GM13977 (cell line): ENCODE measurements at regions not wholly inside any gene's neighbourhood (a gene's known extent, or its start where the extent isn't known, plus 50 kb on each side); places are given as distances from the start of the nearest gene placed in this dataset.

Experiments used
- DNase-seq: peaks from one replicate; pipeline ENCODE4 v3.0.0; 2012; ENCODE audit warnings: low spot score
- in situ Hi-C: fragments of 300-500 bp; cut with MboI; formaldehyde crosslinking; loops from one replicate; pipeline ENCODE4 v1.12.0; 2022; ENCODE audit warnings: low sequenced_read_pairs, low pct_unique_long_range_greater_than_20kb, mixed read lengths, inconsistent platforms; ENCODE audit not compliant: unreplicated experiment
- TF ChIP-seq, protein P1 (sequence below): IDR thresholded peaks from 2 replicates; pipeline ENCODE4 v1.5.1; 2012; ENCODE audit warnings: mild to moderate bottlenecking, control low read depth; ENCODE audit not compliant: insufficient read depth; ENCODE audit errors: extremely low read depth, missing control alignments

DNA sequence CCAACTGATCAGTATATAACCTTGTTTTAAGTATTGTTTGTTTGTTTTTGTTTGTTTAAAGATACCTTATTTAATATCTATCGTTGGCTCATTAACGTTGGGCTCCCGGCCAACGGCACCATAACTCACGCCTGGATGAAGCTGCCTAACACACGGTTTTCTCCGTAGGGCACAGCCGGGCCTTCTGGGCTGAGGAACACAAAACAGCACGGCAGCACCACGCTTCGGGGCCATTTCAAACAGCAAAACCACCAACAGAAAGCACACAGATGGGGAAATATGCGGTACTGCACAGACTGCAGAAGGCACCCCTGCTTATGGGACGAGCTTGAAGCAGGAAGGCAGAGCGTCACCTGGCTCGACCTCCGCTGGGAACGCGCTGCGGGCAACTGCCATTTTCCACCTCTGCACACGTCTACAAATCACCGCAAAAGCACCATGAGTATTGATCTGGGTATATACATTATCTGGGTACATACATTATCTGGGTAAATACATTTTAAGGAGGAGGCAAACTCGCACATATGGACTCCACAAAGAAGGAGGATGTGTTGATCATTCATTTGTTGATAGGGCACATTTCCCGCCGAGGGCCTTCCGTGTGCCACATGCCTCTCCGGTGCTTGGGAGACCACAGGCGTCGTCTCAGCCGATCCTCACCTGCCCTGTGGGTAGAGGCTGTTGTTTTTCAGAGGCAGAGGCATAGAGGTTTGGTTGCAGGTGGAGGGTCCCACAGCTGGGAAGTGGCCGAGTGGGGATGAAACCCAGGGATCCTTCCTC is 123.7 kb upstream of the ATP2B2 start:
- in situ Hi-C loops: no loop called here
- DNase-seq: no peak
- TF ChIP-seq, protein P1, sequence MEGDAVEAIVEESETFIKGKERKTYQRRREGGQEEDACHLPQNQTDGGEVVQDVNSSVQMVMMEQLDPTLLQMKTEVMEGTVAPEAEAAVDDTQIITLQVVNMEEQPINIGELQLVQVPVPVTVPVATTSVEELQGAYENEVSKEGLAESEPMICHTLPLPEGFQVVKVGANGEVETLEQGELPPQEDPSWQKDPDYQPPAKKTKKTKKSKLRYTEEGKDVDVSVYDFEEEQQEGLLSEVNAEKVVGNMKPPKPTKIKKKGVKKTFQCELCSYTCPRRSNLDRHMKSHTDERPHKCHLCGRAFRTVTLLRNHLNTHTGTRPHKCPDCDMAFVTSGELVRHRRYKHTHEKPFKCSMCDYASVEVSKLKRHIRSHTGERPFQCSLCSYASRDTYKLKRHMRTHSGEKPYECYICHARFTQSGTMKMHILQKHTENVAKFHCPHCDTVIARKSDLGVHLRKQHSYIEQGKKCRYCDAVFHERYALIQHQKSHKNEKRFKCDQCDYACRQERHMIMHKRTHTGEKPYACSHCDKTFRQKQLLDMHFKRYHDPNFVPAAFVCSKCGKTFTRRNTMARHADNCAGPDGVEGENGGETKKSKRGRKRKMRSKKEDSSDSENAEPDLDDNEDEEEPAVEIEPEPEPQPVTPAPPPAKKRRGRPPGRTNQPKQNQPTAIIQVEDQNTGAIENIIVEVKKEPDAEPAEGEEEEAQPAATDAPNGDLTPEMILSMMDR: no peak

DNA sequence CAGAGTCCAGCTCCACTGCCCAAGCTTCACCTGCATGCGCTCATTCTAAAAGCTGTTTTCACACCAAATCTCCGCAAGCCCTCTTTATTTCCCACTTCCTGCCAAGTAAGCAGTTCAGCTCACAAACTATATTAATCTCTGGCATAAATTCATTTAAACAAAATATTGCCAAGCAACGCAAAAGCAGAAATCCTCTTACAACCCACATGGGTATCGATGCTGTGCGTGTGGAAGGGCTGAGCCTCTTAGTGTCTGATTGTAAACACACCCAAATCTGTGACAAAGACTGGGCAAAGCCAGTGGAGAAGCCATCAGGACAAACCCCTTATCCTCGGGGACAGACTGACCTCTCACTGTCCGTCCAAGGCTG is 124.3 kb upstream of the ATP2B2 start:
- DNase-seq: no peak
- TF ChIP-seq, protein P1: no peak
- in situ Hi-C loops: no loop called here

- in situ Hi-C loops: no loop called here
- TF ChIP-seq, protein P1: no peak
- DNase-seq: no peak
These were observed 125.8 kb upstream of the ATP2B2 start for GRCh38 chr3:10631224-10631623.

DNA sequence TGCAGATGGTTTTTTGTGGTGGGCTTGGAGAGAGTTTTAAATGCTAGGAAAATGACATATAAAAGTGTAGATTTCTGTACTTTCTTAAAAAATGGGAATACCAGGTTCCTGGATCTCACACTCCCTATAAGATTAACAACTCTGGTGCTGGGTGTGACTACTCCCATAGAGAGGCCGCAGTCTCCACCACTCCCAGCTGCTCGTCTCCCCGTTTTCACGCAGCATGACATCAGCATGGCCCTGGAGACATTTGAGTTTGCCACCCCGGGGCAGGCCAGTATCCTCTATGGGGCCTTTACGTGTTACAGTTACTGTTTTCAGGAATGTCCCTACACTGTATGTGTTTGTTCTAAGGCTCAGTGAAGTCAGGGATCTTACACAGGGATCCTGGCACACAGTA is 126.7 kb upstream of the ATP2B2 start:
- TF ChIP-seq, protein P1: no peak
- DNase-seq: no peak
- in situ Hi-C loops: no loop called here

DNA sequence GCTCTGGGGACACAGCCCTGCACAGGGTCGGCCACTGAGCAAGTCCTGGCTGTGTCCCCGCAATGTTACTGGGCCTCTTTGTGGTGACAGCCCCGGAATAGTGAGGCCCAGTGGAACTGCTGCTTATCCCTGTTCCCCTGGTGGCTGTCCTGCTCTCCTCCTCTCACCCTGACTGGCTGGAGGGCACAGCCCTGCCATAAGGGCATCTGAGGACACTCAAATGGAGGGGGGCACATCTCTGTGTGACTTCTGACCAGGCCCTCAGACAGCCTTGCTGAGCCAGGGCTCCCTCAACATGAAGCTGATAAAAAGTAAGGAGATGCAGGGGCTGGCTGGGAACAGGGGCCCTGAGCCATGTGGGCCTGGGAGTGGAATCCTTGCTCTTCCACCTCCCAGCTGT is 127.4 kb upstream of the ATP2B2 start:
- in situ Hi-C loops: no loop called here

DNA sequence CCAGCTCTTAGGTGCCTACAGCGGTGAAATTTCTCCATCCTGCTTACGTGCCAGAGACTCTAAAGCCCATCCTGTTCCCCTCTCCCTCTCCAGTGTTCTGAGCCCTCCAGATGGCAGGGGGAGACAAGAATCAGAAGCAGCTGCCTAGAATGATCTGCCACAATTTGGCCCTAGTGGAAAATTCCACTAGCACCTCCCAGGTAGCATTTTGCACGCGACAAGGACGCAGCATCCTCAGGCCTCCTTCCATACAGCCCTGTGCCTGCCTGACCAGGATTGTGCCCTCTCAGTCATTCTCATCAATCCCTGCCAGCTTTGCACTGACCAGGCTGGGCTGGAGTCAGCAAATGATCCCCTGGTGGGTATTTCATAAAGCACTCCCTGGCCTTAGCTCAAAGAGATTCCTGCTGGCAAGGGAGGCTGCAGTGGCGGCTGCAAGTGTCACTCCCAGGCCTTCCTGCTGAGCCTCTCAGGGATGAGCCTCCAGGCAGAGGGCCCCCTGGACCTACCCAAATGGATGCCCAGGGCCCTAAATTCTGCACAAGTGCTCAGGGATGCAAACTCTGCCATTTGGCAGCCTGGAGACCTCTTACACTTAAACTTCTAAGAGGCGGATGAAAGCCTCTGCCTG is 130.2 kb upstream of the ATP2B2 start:
- no peak for DNase-seq
- TF ChIP-seq, protein P1: no peak
- in situ Hi-C loops: no loop called here

More for the DNA sequence above, 127.4 kb upstream of the ATP2B2 start:
- DNase-seq: no peak
- TF ChIP-seq, protein P1: no peak
